IPS-18c (cell line): ENCODE measurements at regions not wholly inside any gene's neighbourhood (a gene's known extent, or its start where the extent isn't known, plus 50 kb on each side); places are given as distances from the start of the nearest gene placed in this dataset.

ENCODE experiments used
- H3K4me3 ChIP-seq: 2 replicates; pipeline ENCODE4 v1.7.0; 2013; ENCODE audit warnings: low read depth, mild to moderate bottlenecking, low read length, moderate library complexity; ENCODE audit not compliant: insufficient read depth
- H3K9me3 ChIP-seq: one replicate; pipeline ENCODE4 v1.6.1; 2013; ENCODE audit warnings: mild to moderate bottlenecking, low read length, moderate library complexity; ENCODE audit not compliant: control insufficient read depth, insufficient read depth

GRCh38 chr18:70672581-70672980, 383.7 kb downstream of the SOCS6 start:
- H3K9me3 ChIP-seq: no peaks in the 10 kb centered on the region
- no peak overlapping the region for H3K4me3 ChIP-seq

DNA sequence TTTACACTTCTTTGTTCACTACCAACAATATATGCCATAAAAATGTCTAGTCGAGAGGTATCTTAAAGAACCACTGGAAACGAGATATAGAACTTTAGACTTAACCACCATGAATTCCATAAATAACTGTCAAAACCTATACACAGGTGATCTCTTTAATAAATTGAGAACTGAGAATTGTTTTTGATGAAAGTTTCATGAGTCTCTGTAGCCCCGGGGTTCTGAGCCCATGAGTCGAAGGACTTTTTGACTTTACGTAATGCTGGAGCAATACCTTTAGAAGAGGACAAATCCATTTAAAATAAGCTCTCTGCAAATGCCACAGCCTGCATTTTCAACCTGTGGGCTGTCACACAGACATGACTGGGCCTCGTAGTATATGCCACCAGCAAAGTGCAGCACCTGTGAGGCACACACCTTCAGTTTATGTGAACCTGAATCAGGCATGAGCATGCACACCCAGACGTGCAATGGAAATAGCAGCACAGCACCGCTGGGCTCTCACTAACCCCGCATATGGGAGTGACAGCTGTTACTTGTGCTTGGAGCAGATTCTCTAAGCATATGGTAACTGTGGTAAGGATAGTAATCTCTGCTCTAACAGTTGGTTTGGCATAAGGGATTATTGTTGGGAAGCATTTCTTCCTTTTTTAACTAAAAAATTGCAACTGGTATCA, 383.2 kb downstream of the SOCS6 start:
- H3K9me3 ChIP-seq: no peaks in the 10 kb centered on the region
- H3K4me3 ChIP-seq: no peak overlapping the region

- Histone ChIP-seq H3K9me3 (no peaks in the 10 kb centered on the region), H3K4me3 (no peak overlapping the region)
These were observed 378.1 kb downstream of the SOCS6 start for GRCh38 chr18:70666936-70667335.

GRCh38 chr18:70663141-70663540, 374.3 kb downstream of the SOCS6 start:
- Histone ChIP-seq H3K4me3 (no peak overlapping the region), H3K9me3 (no peaks in the 10 kb centered on the region)

- H3K4me3 ChIP-seq: no peak overlapping the region
- H3K9me3 ChIP-seq: no peaks in the 10 kb centered on the region
These were observed 373.7 kb downstream of the SOCS6 start for GRCh38 chr18:70662588-70662987.

- no peaks in the 10 kb centered on the region for H3K9me3 ChIP-seq
- H3K4me3 ChIP-seq: no peak overlapping the region
These were observed 370.4 kb downstream of the SOCS6 start for GRCh38 chr18:70659036-70659925.

GRCh38 chr18:70653671-70654070, 364.8 kb downstream of the SOCS6 start:
- Histone ChIP-seq H3K9me3 (no peaks in the 10 kb centered on the region), H3K4me3 (no peak overlapping the region)

DNA sequence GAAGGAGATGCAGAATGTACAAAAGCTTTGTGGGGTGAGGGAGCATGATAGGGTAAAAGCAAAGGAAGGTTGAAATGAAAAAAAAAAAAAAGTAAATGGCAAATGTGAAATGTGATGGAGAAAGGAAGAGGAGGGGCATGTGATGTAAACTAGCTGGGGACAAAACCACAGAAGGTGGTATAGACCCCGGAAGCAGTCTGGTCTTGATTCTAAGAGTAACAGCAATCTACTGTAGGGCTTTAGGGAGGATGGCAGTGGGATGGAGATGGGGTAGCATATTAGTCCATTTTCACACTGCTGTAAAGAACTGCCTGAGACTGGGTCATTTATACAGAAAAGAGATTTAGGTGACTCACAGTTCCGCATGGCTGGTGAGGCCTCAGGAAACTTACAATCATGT, 362.0 kb downstream of the SOCS6 start:
- no peaks in the 10 kb centered on the region for H3K9me3 ChIP-seq
- H3K4me3 ChIP-seq: no peak overlapping the region

- Histone ChIP-seq H3K4me3 (no peak overlapping the region), H3K9me3 (no peaks in the 10 kb centered on the region)
These were observed 360.8 kb downstream of the SOCS6 start for GRCh38 chr18:70649683-70650082.

DNA sequence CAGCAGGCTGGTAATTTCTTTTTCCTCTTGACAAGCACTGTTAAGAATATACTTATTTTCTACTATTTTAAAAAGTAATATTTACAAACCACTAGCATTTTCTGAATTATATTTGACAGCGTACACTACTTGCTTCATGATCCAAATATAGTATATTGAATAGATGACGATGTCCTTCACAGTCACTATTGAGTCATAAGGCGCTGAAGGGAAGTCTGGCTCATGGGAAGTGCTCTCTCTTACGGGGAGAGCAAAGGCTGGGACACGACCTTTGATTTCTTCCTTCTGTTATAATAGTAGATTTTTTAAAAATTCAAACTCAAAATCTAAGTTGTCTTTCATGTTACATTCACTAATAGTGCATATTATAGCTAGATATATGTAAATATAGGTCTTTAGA, 357.1 kb downstream of the SOCS6 start:
- no peaks in the 10 kb centered on the region for H3K9me3 ChIP-seq
- no peak overlapping the region for H3K4me3 ChIP-seq

DNA sequence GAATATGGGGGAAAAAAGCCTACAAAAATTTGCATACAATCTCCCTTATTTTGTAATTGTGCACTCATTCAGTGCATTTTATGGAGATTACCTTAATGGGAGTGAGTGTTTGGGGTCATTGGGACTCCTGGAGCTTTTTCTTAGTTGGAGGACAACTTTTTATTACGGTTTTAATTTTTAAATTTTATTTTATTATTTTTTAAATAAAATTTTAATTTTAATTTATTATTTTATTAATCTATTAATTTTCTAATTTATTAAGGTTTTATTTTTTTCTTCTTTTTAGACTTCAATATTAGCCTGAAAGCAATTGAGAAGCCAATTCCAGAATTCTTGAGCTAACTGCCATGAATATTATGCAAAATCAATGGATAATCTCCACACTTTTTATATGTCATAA, 355.0 kb downstream of the SOCS6 start:
- Histone ChIP-seq H3K4me3 (no peak overlapping the region), H3K9me3 (no peaks in the 10 kb centered on the region)

GRCh38 chr18:70641156-70641775, 352.4 kb downstream of the SOCS6 start:
- H3K9me3 ChIP-seq: no peaks in the 10 kb centered on the region
- no peak overlapping the region for H3K4me3 ChIP-seq

DNA sequence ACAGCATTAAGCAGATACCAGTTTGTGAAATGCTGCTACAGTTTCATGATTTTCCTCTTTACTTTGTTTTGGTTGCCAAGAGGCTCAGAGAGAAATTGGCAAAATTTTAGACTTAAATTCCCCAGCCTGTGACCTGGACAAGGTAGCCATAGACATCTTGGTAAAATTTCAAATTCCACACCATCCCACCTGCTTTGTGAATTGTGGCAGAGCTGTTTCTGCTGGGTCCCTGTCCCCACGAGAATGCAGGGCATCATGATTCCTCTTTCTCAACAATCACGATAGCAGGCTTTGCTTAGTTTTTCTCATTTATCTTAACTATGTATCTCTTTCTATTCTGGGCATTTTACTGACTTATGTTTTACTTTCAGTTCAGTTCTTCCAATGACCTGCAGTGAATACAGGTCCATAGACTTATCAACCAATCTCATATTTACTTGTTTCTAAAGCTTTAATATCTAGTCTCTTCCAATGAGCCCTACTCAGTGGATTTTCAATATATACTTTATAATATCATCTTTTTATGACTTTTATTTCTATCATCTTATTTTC, 351.6 kb downstream of the SOCS6 start:
- Histone ChIP-seq H3K4me3 (no peak overlapping the region), H3K9me3 (no peaks in the 10 kb centered on the region)

DNA sequence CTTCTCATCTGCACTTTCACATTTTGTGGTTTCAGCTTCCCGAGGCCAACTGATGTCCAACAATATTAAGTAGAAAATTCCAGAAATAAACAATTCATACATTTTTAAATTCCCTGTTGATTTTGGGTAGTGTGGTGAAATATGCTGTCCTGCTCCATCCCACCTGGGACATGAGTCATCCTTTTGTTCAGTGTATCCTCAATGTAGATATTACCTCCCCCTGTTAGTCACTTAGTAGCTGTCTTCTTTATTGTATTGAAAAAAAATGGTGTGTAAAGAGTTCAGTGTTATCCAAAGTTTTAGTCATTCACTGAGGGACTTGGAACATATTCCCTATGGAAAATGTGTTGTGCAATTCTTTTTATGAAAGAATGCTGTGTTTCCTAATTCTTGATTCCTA, 348.1 kb downstream of the SOCS6 start:
- Histone ChIP-seq H3K9me3 (no peaks in the 10 kb centered on the region), H3K4me3 (no peak overlapping the region)

DNA sequence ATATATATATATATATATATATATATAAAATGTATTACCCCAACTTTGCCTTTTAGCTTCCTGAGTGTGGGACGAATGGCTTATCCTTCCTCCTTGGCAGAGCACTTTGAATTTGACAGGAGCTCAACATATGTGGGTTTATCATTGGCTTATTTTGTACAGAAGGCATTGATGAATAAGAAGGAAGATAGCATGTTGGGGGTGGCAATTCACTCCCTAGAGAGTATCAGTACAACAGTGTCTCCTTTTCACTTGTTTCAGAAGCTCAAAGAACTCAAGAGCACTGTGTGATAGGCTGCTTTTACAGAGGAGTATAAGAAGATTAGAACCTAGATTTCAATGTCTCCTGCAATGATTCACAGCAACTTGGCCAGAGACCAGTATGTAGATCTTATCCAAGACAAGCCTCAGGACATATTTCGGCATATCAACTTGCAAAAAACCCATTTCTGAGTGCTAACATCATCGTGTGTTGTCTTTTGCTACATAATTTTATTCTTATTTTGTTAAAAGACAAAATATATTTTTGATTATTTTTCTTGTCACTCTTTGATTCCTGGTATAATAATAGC, 345.8 kb downstream of the SOCS6 start:
- no peaks in the 10 kb centered on the region for H3K9me3 ChIP-seq
- no peak overlapping the region for H3K4me3 ChIP-seq

DNA sequence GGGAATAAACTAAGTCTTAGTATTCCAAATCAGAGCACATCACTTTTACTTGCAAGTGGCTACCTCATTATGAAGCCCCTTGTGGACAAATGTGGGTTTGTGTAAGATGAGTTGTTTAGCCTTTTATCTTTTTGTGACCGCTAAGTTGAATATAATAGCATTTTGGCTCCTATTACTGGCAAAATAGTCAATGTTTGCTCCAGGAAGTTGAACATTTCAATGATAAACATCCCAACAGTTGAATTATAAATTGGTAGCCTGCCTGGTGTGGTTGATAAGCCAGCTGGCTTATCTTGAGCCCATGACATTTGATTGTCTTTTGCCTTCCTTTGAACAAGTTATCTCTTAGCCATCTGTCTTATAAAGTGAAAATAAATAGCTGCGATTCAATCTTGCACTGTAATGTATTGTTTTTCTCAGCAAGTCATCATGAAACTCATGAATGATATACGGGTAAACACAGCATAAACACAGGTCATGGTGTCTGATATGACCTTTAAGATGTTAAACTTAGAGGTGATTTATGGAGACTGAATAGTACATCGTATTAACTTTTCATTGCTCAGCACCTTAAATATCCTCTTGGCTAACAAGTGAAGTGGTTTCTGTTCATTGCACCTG, 338.4 kb downstream of the SOCS6 start:
- Histone ChIP-seq H3K4me3 (no peak overlapping the region), H3K9me3 (no peaks in the 10 kb centered on the region)
